B cell (primary cell): ENCODE measurements at regions not wholly inside any gene's neighbourhood (a gene's known extent, or its start where the extent isn't known, plus 50 kb on each side); places are given as distances from the start of the nearest gene placed in this dataset.
A peak's percentile ranks its signal among the peaks of the same experiment; 100 is the strongest.

Experiments used
- ATAC-seq: fragments of 200-7000 bp; cut with Tn5 transposase; one replicate; pipeline ENCODE4 v1.10.0; 2021; ENCODE audit warnings: low read depth, mild to moderate bottlenecking, moderate number of reproducible peaks, moderate library complexity
- CTCF ChIA-PET: fragments of 350-600 bp; sonication (Branson Sonifier 250); formaldehyde crosslinking; loops from one replicate; lab custom pipeline; 2021; ENCODE audit warnings: antibody characterized with exemption, inconsistent platforms; lab: Charles Lee
- POLR2A ChIA-PET: fragments of 350-600 bp; sonication (Branson Sonifier 250); formaldehyde crosslinking; loops from one replicate; lab custom pipeline; 2021; ENCODE audit warnings: antibody characterized with exemption; lab: Charles Lee
- DNase-seq: peaks from one replicate; pipeline ENCODE4 v3.0.0; 2013
- H2AFZ ChIP-seq: 2 replicates; pipeline ENCODE4 v1.6.1; 2012; ENCODE audit warnings: mild to moderate bottlenecking, low read depth, low read length; ENCODE audit not compliant: insufficient read depth, poor library complexity, severe bottlenecking
- H3K27ac ChIP-seq, 2 donors: 1 replicate in 1 of 2; 2 replicates in 1 of 2; pipeline ENCODE4 v1.5.1; 2012 to 2013; ENCODE audit warnings: low read length in 2 of 2, mild to moderate bottlenecking in 2 of 2, moderate library complexity in 1 of 2
- H3K27me3 ChIP-seq, 4 experiments: fragments of 200-600 bp in 1 of 4; sonication (generic) in 1 of 4; replicated peaks in 1 of 4; 1 replicate in 2 of 4; 2 replicates in 2 of 4; pipeline versions ENCODE4 v1.6.1 to v1.7.0; 2013 to 2016; ENCODE audit warnings: low read length in 3 of 4, mild to moderate bottlenecking in 2 of 4, mixed read lengths in 1 of 4, moderate library complexity in 1 of 4; ENCODE audit not compliant: insufficient read depth in 4 of 4, control insufficient read depth in 3 of 4; ENCODE audit errors: control extremely low read depth in 1 of 4
- H3K36me3 ChIP-seq, 2 experiments: replicated peaks in 1 of 2; 1 replicate in 1 of 2; 2 replicates in 1 of 2; pipeline versions ENCODE4 v1.6.1 to v1.7.1; 2013; ENCODE audit warnings: low read length in 1 of 2; ENCODE audit not compliant: insufficient read depth in 2 of 2, control insufficient read depth in 1 of 2; ENCODE audit errors: control extremely low read depth in 1 of 2, extremely low read depth in 1 of 2
- H3K4me1 ChIP-seq, 2 donors: fragments of 200-600 bp in 1 of 2; sonication (generic) in 1 of 2; 1 replicate in 1 of 2; 2 replicates in 1 of 2; pipeline versions ENCODE4 v1.5.1 to v1.6.1; 2013 to 2017; ENCODE audit warnings: low read length in 2 of 2; ENCODE audit not compliant: control insufficient read depth in 2 of 2, insufficient read depth in 2 of 2
- H3K4me2 ChIP-seq: replicated peaks from 2 replicates; pipeline ENCODE3; 2012; ENCODE audit warnings: mild to moderate bottlenecking, low read depth, low read length; ENCODE audit not compliant: poor library complexity, severe bottlenecking
- H3K4me3 ChIP-seq, 5 experiments: fragments of 200-600 bp in 1 of 5; sonication (generic) in 1 of 5; 1 replicate in 3 of 5; 2 replicates in 2 of 5; pipeline versions ENCODE4 v1.5.1 to v1.7.0; 2011 to 2016; ENCODE audit warnings: low read length in 4 of 5, mild to moderate bottlenecking in 4 of 5, low read depth in 2 of 5, control low read depth in 1 of 5, moderate library complexity in 1 of 5; ENCODE audit not compliant: insufficient read depth in 1 of 5; ENCODE audit errors: control extremely low read depth in 1 of 5, extremely low read depth in 1 of 5
- H3K79me2 ChIP-seq: fragments of 200-600 bp; sonication (generic); one replicate; pipeline ENCODE4 v1.6.0; 2016; ENCODE audit warnings: low read length; ENCODE audit not compliant: control insufficient read depth, insufficient read depth
- H3K9ac ChIP-seq: fragments of 200-600 bp; sonication (generic); 2 replicates; pipeline ENCODE4 v1.6.1; 2017; ENCODE audit warnings: mild to moderate bottlenecking, low read length, moderate library complexity
- H3K9me3 ChIP-seq, 3 donors: one replicate each; pipeline versions ENCODE4 v1.6.1 to v1.7.1; 2013; ENCODE audit warnings: low read length in 2 of 3; ENCODE audit not compliant: control insufficient read depth in 2 of 3, insufficient read depth in 1 of 3; ENCODE audit errors: control extremely low read depth in 1 of 3
- H4K20me1 ChIP-seq: 2 replicates; pipeline ENCODE4 v1.6.0; 2012; ENCODE audit warnings: mild to moderate bottlenecking, low read length; ENCODE audit not compliant: insufficient read depth, control insufficient read depth, poor library complexity, severe bottlenecking
- H3K27ac Mint-ChIP-seq: one replicate; pipeline ENCODE4 v1.8.0; 2021; ENCODE audit warnings: mixed read lengths
- H3K27me3 Mint-ChIP-seq: one replicate; pipeline ENCODE4 v1.8.0; 2021; ENCODE audit warnings: mixed read lengths
- H3K4me1 Mint-ChIP-seq: one replicate; pipeline ENCODE4 v1.8.0; 2021; ENCODE audit warnings: mixed read lengths
- H3K4me3 Mint-ChIP-seq: one replicate; pipeline ENCODE4 v1.8.0; 2021; ENCODE audit warnings: mixed read lengths
- H3K9me3 Mint-ChIP-seq: one replicate; pipeline ENCODE4 v1.8.0; 2022; ENCODE audit warnings: mixed read lengths; ENCODE audit not compliant: insufficient read depth
- EZH2 ChIP-seq: IDR thresholded peaks from 2 replicates; pipeline ENCODE4 v1.6.1; 2012; ENCODE audit warnings: borderline replicate concordance, low read depth, mild to moderate bottlenecking, moderate library complexity, low read length; ENCODE audit not compliant: insufficient read depth, poor library complexity, severe bottlenecking
- WGBS: methylation state at CpG from one replicate; pipeline ENCODE4 v1.1.5; 2013; ENCODE audit warnings: missing lambda C conversion rate; ENCODE audit not compliant: insufficient coverage; 5-methylcytosine and 5-hydroxymethylcytosine counted together
- intact Hi-C: fragments of 100-400 bp; cut with micrococcal nuclease; formaldehyde crosslinking; loops from one replicate; pipeline ENCODE4 v1.10.0; 2022
- TF ChIP-seq, protein P1 (sequence below): fragments of 200-600 bp; IDR thresholded peaks from one replicate; pipeline ENCODE4 v1.8.0; 2022; ENCODE audit warnings: antibody characterized with exemption, mild to moderate bottlenecking

DNA sequence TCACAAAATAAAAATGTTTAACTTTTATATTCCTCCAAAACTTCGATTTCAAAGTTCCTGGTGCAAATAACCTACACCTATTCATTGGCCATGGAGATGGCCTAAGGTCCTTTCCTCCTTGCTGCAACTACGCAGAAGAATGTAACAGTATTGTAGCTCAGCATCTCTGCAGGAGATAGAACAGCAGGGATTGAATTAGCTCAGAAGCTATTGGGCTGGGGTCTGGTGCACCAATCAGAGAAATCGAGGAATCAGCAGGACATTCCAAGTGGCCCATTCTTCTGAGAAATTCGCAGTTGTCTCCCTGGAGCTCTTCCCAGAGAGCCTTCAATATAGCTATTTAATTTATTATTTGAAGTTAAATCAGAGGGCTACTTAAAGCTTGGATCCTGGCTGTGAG lies 560.6 kb downstream of the GATA3 start:
- H3K9me3 Mint-ChIP-seq = peaks cover 4% of the 10 kb centered on the region
- Histone ChIP-seq H3K27ac (no peak overlapping the region), H3K9me3 (peaks cover 0 to 2% (median 0%) of the 10 kb centered on the region in 3 donors), H4K20me1 (no peaks in the 10 kb centered on the region), H2AFZ (no peak overlapping the region), H3K27me3 (no peaks in the 10 kb centered on the region), H3K36me3 (no peaks in the 10 kb centered on the region), H3K9ac (no peak overlapping the region), H3K4me2 (no peak overlapping the region), H3K4me3 (no peak overlapping the region), H3K4me1 (peaks cover 14 to 29% of the 10 kb centered on the region in 2 donors), H3K79me2 (no peaks in the 10 kb centered on the region)
- no peak overlapping the region for H3K27ac Mint-ChIP-seq
- ChIA-PET POLR2A (no interaction called here), CTCF (no interaction called here)
- H3K27me3 Mint-ChIP-seq = no peaks in the 10 kb centered on the region
- H3K4me3 Mint-ChIP-seq = no peak overlapping the region
- DNase-seq (no peak), ATAC-seq (no peak)
- intact Hi-C loops = no loop called here
- no peak for TF ChIP-seq EZH2
- TF ChIP-seq, protein P1, sequence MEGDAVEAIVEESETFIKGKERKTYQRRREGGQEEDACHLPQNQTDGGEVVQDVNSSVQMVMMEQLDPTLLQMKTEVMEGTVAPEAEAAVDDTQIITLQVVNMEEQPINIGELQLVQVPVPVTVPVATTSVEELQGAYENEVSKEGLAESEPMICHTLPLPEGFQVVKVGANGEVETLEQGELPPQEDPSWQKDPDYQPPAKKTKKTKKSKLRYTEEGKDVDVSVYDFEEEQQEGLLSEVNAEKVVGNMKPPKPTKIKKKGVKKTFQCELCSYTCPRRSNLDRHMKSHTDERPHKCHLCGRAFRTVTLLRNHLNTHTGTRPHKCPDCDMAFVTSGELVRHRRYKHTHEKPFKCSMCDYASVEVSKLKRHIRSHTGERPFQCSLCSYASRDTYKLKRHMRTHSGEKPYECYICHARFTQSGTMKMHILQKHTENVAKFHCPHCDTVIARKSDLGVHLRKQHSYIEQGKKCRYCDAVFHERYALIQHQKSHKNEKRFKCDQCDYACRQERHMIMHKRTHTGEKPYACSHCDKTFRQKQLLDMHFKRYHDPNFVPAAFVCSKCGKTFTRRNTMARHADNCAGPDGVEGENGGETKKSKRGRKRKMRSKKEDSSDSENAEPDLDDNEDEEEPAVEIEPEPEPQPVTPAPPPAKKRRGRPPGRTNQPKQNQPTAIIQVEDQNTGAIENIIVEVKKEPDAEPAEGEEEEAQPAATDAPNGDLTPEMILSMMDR = no peak
- WGBS = no CpG with 5 or more reads among the region's 4 CpGs
- H3K4me1 Mint-ChIP-seq = peaks cover 19% of the 10 kb centered on the region

GRCh38 chr10:8616166-8616565 lies 561.7 kb downstream of the GATA3 start:
- CTCF ChIA-PET = no interaction called here
- Histone ChIP-seq H3K4me1 (peaks cover 14 to 29% of the 10 kb centered on the region in 2 donors), H3K9ac (peak overlapping the region; percentile 24), H3K4me3 (peak overlapping the region in 1 of 5 experiments; percentile 15), H4K20me1 (no peaks in the 10 kb centered on the region), H3K27me3 (no peaks in the 10 kb centered on the region), H3K36me3 (no peaks in the 10 kb centered on the region), H3K27ac (no peak overlapping the region), H3K79me2 (no peaks in the 10 kb centered on the region), H3K4me2 (peak overlapping the region; percentile 49), H3K9me3 (peaks cover 0 to 3% (median 0%) of the 10 kb centered on the region in 3 donors), H2AFZ (no peak overlapping the region)
- 27% methylated on average over 3 of the region's 6 CpGs for WGBS
- Mint-ChIP-seq H3K4me1 (peaks cover 19% of the 10 kb centered on the region), H3K27me3 (no peaks in the 10 kb centered on the region), H3K9me3 (peaks cover 4% of the 10 kb centered on the region), H3K27ac (no peak overlapping the region), H3K4me3 (peak overlapping the region; percentile 17)
- no peak for TF ChIP-seq EZH2
- TF ChIP-seq, protein P1 = no peak
- ATAC-seq (peak; percentile 28), DNase-seq (peak; percentile 41)
- POLR2A ChIA-PET = no interaction called here
- intact Hi-C loops = no loop called here
